ENCODE measurements at regions not wholly inside any gene's neighbourhood (a gene's known extent, or its start where the extent isn't known, plus 50 kb on each side); places are given as distances from the start of the nearest gene placed in this dataset.

DNA sequence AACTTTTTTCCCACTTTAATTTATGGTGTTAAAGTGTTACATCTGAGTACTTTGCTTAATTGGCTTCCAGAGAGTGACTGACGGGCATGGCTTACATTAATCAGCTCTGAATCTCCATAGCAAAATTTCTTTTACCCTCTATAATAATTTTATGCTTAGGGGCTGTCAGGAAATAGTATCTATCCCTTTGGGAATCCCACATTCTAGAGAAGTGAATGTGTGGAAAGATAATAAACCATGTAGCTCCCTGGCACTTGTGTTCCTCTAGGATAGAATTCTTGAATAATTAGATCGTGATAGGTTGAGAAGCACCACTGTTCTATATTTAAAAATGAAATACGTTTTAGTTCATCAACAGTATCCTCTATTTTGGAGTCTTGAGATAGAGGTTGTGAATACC is 89.6 kb downstream of the DNAJB9 start:
- TF ChIP-seq CTCF (IDR thresholded peaks at IDR 0.05; ENCODE audit: low read depth, low read length, poor library complexity, severe bottlenecking) (no peak), EZH2phosphoT487 (IDR thresholded peaks at IDR 0.05; ENCODE audit: borderline replicate concordance, low read length) (no peak)
